GM21515 (cell line): ENCODE measurements at regions not wholly inside any gene's neighbourhood (a gene's known extent, or its start where the extent isn't known, plus 50 kb on each side); places are given as distances from the start of the nearest gene placed in this dataset.

ENCODE experiments used
- ATAC-seq: cut with Tn5 transposase; IDR thresholded peaks from one replicate; pipeline ENCODE4 v1.9.1; 2021; ENCODE audit not compliant: unreplicated experiment

- no peak for ATAC-seq
Measured at GRCh38 chr1:75984781-75985180, 52.6 kb upstream of the ASB17 start.

GRCh38 chr1:75985827-75986226, 53.6 kb upstream of the ASB17 start:
- ATAC-seq, result peak; percentile 74

GRCh38 chr1:75986478-75986877, 54.3 kb upstream of the ASB17 start:
- ATAC-seq, result no peak

- ATAC-seq, result no peak
Measured at GRCh38 chr1:75989121-75989520, 56.9 kb upstream of the ASB17 start.

- ATAC-seq, result no peak
Measured at GRCh38 chr1:75990686-75991085, 58.5 kb upstream of the ASB17 start.

- peak; percentile 91 for ATAC-seq
Measured at GRCh38 chr1:75991497-75992114, 59.4 kb upstream of the ASB17 start.

GRCh38 chr1:75992312-75992711, 60.1 kb upstream of the ASB17 start:
- ATAC-seq, result no peak

GRCh38 chr1:75993661-75994060, 61.5 kb upstream of the ASB17 start:
- no peak for ATAC-seq

- no peak for ATAC-seq
Measured at GRCh38 chr1:75996196-75996595, 64.0 kb upstream of the ASB17 start.

GRCh38 chr1:75999034-75999433, 66.8 kb upstream of the ASB17 start:
- no peak for ATAC-seq

- ATAC-seq, result no peak
Measured at GRCh38 chr1:76003946-76004345, 70.6 kb upstream of the ST6GALNAC3 start.

- no peak for ATAC-seq
Measured at GRCh38 chr1:76005765-76006164, 68.8 kb upstream of the ST6GALNAC3 start.

GRCh38 chr1:76006234-76006633, 68.3 kb upstream of the ST6GALNAC3 start:
- no peak for ATAC-seq

GRCh38 chr1:76010802-76011201, 63.7 kb upstream of the ST6GALNAC3 start:
- no peak for ATAC-seq

GRCh38 chr1:76012341-76013205, 62.0 kb upstream of the ST6GALNAC3 start:
- no peak for ATAC-seq

- ATAC-seq, result no peak
Measured at GRCh38 chr1:76013206-76013581, 61.4 kb upstream of the ST6GALNAC3 start.

- ATAC-seq, result no peak
Measured at GRCh38 chr1:76015478-76016103, 59.0 kb upstream of the ST6GALNAC3 start.

GRCh38 chr1:76018045-76018444, 56.5 kb upstream of the ST6GALNAC3 start:
- ATAC-seq, result no peak

GRCh38 chr1:76021846-76022245, 52.7 kb upstream of the ST6GALNAC3 start:
- no peak for ATAC-seq

GRCh38 chr1:76023669-76024435, 50.7 kb upstream of the ST6GALNAC3 start:
- ATAC-seq, result no peak
